Thyroid gland (tissue), 4 donors: ENCODE measurements at regions not wholly inside any gene's neighbourhood (a gene's known extent, or its start where the extent isn't known, plus 50 kb on each side); places are given as distances from the start of the nearest gene placed in this dataset.
"Not testable (repeated sequence)": the region's sequence is repeated elsewhere in the genome, so short reads cannot be mapped to it uniquely, and the experiment has no call there.

ENCODE experiments used
- POLR2A ChIP-seq, 2 donors: fragments of 450-650 bp; IDR thresholded peaks; one replicate each; pipeline ENCODE4 v1.6.1; 2017; ENCODE audit warnings: antibody characterized with exemption in 2 of 2, mild to moderate bottlenecking in 2 of 2, moderate library complexity in 1 of 2
- TF ChIP-seq, protein P1 (sequence below), 6 experiments: fragments of 200-600 bp in 3 of 6; fragments of 450-650 bp in 3 of 6; sonication (generic) in 3 of 6; IDR thresholded peaks; one replicate each; pipeline ENCODE4 v1.5.1; 2016 to 2019; ENCODE audit warnings: antibody characterized with exemption in 6 of 6, mild to moderate bottlenecking in 2 of 6, inconsistent platforms in 1 of 6, moderate library complexity in 1 of 6

DNA sequence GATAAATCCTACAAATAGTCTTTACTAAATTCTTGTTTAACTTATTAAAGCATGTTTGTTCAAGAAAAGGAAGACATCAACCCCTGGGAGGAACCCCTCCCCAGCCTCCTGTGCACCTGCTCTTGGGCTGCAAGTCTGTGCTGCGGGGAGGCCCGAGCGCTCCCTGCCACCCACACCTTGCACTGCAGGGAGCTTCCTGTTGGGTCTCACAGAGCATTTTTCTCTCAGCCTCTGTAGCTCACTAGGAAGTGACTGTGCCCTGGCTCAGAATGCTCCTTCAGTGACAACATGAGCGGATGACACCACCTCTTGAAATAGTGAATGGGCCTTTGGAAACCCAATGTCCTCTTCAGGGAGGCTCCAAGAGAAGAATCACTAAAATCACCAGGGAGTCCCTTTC, 158.8 kb downstream of the POTEB start:
- TF ChIP-seq, protein P1, sequence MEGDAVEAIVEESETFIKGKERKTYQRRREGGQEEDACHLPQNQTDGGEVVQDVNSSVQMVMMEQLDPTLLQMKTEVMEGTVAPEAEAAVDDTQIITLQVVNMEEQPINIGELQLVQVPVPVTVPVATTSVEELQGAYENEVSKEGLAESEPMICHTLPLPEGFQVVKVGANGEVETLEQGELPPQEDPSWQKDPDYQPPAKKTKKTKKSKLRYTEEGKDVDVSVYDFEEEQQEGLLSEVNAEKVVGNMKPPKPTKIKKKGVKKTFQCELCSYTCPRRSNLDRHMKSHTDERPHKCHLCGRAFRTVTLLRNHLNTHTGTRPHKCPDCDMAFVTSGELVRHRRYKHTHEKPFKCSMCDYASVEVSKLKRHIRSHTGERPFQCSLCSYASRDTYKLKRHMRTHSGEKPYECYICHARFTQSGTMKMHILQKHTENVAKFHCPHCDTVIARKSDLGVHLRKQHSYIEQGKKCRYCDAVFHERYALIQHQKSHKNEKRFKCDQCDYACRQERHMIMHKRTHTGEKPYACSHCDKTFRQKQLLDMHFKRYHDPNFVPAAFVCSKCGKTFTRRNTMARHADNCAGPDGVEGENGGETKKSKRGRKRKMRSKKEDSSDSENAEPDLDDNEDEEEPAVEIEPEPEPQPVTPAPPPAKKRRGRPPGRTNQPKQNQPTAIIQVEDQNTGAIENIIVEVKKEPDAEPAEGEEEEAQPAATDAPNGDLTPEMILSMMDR (IDR thresholded peaks at IDR 0.05): not testable (repeated sequence)
- TF ChIP-seq POLR2A (IDR thresholded peaks at IDR 0.05): not testable (repeated sequence)
